Endodermal cell (in vitro differentiated cells): ENCODE measurements at regions not wholly inside any gene's neighbourhood (a gene's known extent, or its start where the extent isn't known, plus 50 kb on each side); places are given as distances from the start of the nearest gene placed in this dataset.

Source experiments
- DNase-seq: peaks from one replicate; pipeline ENCODE4 v3.0.0-alpha.2; 2017
- H3K27ac ChIP-seq: 2 replicates; pipeline ENCODE4 v1.5.1; 2013; ENCODE audit warnings: mild to moderate bottlenecking, low read depth, low read length, moderate library complexity
- H3K27me3 ChIP-seq: 2 replicates; pipeline ENCODE4 v1.6.1; 2013; ENCODE audit warnings: mild to moderate bottlenecking, low read length, moderate library complexity; ENCODE audit not compliant: insufficient read depth, control insufficient read depth, poor library complexity, severe bottlenecking
- H3K36me3 ChIP-seq: 2 replicates; pipeline ENCODE4 v1.7.0; 2013; ENCODE audit warnings: mild to moderate bottlenecking, low read length, moderate library complexity; ENCODE audit not compliant: control insufficient read depth, insufficient read depth
- H3K4me1 ChIP-seq: one replicate; pipeline ENCODE4 v1.7.0; 2013; ENCODE audit warnings: low read length; ENCODE audit not compliant: control insufficient read depth, insufficient read depth
- H3K4me3 ChIP-seq: 2 replicates; pipeline ENCODE4 v1.5.1; 2013; ENCODE audit warnings: mild to moderate bottlenecking, low read length, moderate library complexity
- H3K9ac ChIP-seq: 2 replicates; pipeline ENCODE4 v1.6.1; 2013; ENCODE audit warnings: mild to moderate bottlenecking, low read length, moderate library complexity; ENCODE audit not compliant: poor library complexity, severe bottlenecking; ENCODE audit errors: extremely low read depth
- H3K9me3 ChIP-seq: 2 replicates; pipeline ENCODE4 v1.6.1; 2013; ENCODE audit warnings: mild to moderate bottlenecking, low read length, moderate library complexity; ENCODE audit not compliant: control insufficient read depth
- H3K27ac Mint-ChIP-seq: 2 replicates; pipeline ENCODE4 v1.8.0; 2020; ENCODE audit warnings: mixed read lengths
- H3K27me3 Mint-ChIP-seq: 2 replicates; pipeline ENCODE4 v1.8.0; 2021; ENCODE audit warnings: mild to moderate bottlenecking, mixed read lengths; ENCODE audit not compliant: insufficient read depth
- H3K36me3 Mint-ChIP-seq: 2 replicates; pipeline ENCODE4 v1.8.0; 2020; ENCODE audit warnings: low read depth, mixed read lengths
- H3K4me1 Mint-ChIP-seq: 2 replicates; pipeline ENCODE4 v1.8.0; 2020; ENCODE audit warnings: mixed read lengths
- H3K4me3 Mint-ChIP-seq: 2 replicates; pipeline ENCODE4 v1.8.0; 2020; ENCODE audit warnings: mild to moderate bottlenecking, moderate library complexity, mixed read lengths
- H3K9me3 Mint-ChIP-seq: 2 replicates; pipeline ENCODE4 v1.8.0; 2020; ENCODE audit warnings: mild to moderate bottlenecking, mixed read lengths
- CTCF ChIP-seq: fragments of 200-600 bp; sonication (generic); conservative IDR thresholded peaks from 2 replicates; pipeline ENCODE4 v1.5.0; 2021; ENCODE audit warnings: antibody characterized with exemption, mild to moderate bottlenecking
- WGBS, 2 experiments: methylation state at CpG; one replicate each; pipeline versions ENCODE4 v1.1.5 to v1.1.7; 2013; ENCODE audit warnings: missing lambda C conversion rate in 2 of 2, mixed read lengths in 1 of 2; ENCODE audit not compliant: insufficient coverage in 1 of 2, insufficient read length in 1 of 2; 5-methylcytosine and 5-hydroxymethylcytosine counted together

- Histone ChIP-seq H3K4me3 (no peak overlapping the region), H3K27ac (no peak overlapping the region), H3K4me1 (peaks cover 6% of the 10 kb centered on the region), H3K27me3 (no peaks in the 10 kb centered on the region), H3K9ac (no peak overlapping the region), H3K9me3 (no peaks in the 10 kb centered on the region), H3K36me3 (no peaks in the 10 kb centered on the region)
- H3K27ac Mint-ChIP-seq, result no peak overlapping the region
- no peak for TF ChIP-seq CTCF
- H3K27me3 Mint-ChIP-seq, result no peaks in the 10 kb centered on the region
- 94 to 95% methylated on average over 5 of the region's 5 CpGs for WGBS, 2 experiments
- H3K4me3 Mint-ChIP-seq, result no peak overlapping the region
- H3K9me3 Mint-ChIP-seq, result peaks cover 4% of the 10 kb centered on the region
- no peaks in the 10 kb centered on the region for H3K36me3 Mint-ChIP-seq
- DNase-seq, result no peak
- H3K4me1 Mint-ChIP-seq, result peaks cover 7% of the 10 kb centered on the region
These were observed 383.3 kb upstream of the ZNF462 start for GRCh38 chr9:106479679-106480078.

- Mint-ChIP-seq H3K4me1 (peaks cover 7% of the 10 kb centered on the region), H3K36me3 (no peaks in the 10 kb centered on the region), H3K27ac (no peak overlapping the region), H3K4me3 (no peak overlapping the region), H3K9me3 (no peaks in the 10 kb centered on the region), H3K27me3 (no peaks in the 10 kb centered on the region)
- no peak overlapping the region for H3K27ac ChIP-seq
- H3K4me3 ChIP-seq, result no peak overlapping the region
- 94 to 95% methylated on average over 5 of the region's 5 CpGs for WGBS, 2 experiments
- no peaks in the 10 kb centered on the region for H3K36me3 ChIP-seq
- DNase-seq, result no peak
- TF ChIP-seq CTCF, result no peak
- H3K9ac ChIP-seq, result no peak overlapping the region
- H3K27me3 ChIP-seq, result no peaks in the 10 kb centered on the region
- no peaks in the 10 kb centered on the region for H3K9me3 ChIP-seq
- peaks cover 6% of the 10 kb centered on the region for H3K4me1 ChIP-seq
These were observed 381.9 kb upstream of the ZNF462 start for GRCh38 chr9:106481013-106481609.

- Histone ChIP-seq H3K27me3 (no peaks in the 10 kb centered on the region), H3K27ac (no peak overlapping the region), H3K36me3 (no peaks in the 10 kb centered on the region), H3K9me3 (no peaks in the 10 kb centered on the region), H3K4me1 (peaks cover 6% of the 10 kb centered on the region), H3K9ac (no peak overlapping the region), H3K4me3 (no peak overlapping the region)
- Mint-ChIP-seq H3K4me3 (no peak overlapping the region), H3K9me3 (no peaks in the 10 kb centered on the region), H3K27me3 (no peaks in the 10 kb centered on the region), H3K4me1 (peaks cover 6% of the 10 kb centered on the region), H3K36me3 (no peaks in the 10 kb centered on the region), H3K27ac (no peak overlapping the region)
- no peak for DNase-seq
- no peak for TF ChIP-seq CTCF
These were observed 380.2 kb upstream of the ZNF462 start for GRCh38 chr9:106482733-106483132.
